Liver (tissue), 8 donors: ENCODE measurements at regions not wholly inside any gene's neighbourhood (a gene's known extent, or its start where the extent isn't known, plus 50 kb on each side); places are given as distances from the start of the nearest gene placed in this dataset.

Experiments
- DNase-seq: peaks from one replicate; pipeline ENCODE4 v3.0.0-alpha.2; 2017; ENCODE audit warnings: low spot score
- H3K27ac ChIP-seq, 2 donors: one replicate each; pipeline ENCODE4 v1.7.0; 2013; ENCODE audit warnings: inconsistent platforms in 2 of 2, low read length in 2 of 2, control low read depth in 1 of 2, low read depth in 1 of 2, mild to moderate bottlenecking in 1 of 2
- H3K27me3 ChIP-seq, 4 donors: one replicate each; pipeline versions ENCODE4 v1.6.1 to v1.7.0; 2013; ENCODE audit warnings: low read length in 3 of 4, inconsistent platforms in 1 of 4, mild to moderate bottlenecking in 1 of 4, moderate library complexity in 1 of 4; ENCODE audit not compliant: control insufficient read depth in 4 of 4, insufficient read depth in 4 of 4
- H3K36me3 ChIP-seq, 4 donors: one replicate each; pipeline versions ENCODE4 v1.6.1 to v1.7.0; 2013; ENCODE audit warnings: low read length in 3 of 4, mild to moderate bottlenecking in 3 of 4, low read depth in 1 of 4, moderate library complexity in 1 of 4; ENCODE audit not compliant: control insufficient read depth in 4 of 4, insufficient read depth in 3 of 4
- H3K4me1 ChIP-seq, 4 donors: one replicate each; pipeline versions ENCODE4 v1.6.1 to v1.7.0; 2013; ENCODE audit warnings: low read length in 3 of 4, mild to moderate bottlenecking in 3 of 4, moderate library complexity in 1 of 4; ENCODE audit not compliant: control insufficient read depth in 4 of 4, insufficient read depth in 4 of 4
- H3K4me3 ChIP-seq, 3 donors: one replicate each; pipeline versions ENCODE4 v1.6.1 to v1.7.0; 2013; ENCODE audit warnings: low read length in 3 of 3, control low read depth in 1 of 3, low read depth in 1 of 3, mild to moderate bottlenecking in 1 of 3
- H3K9ac ChIP-seq, 2 donors: one replicate each; pipeline ENCODE4 v1.7.0; 2013; ENCODE audit warnings: low read length in 2 of 2, mild to moderate bottlenecking in 2 of 2, moderate library complexity in 2 of 2, control low read depth in 1 of 2, low read depth in 1 of 2
- H3K9me3 ChIP-seq, 4 donors: one replicate each; pipeline versions ENCODE4 v1.6.1 to v1.7.0; 2013; ENCODE audit warnings: low read length in 3 of 4; ENCODE audit not compliant: control insufficient read depth in 4 of 4
- ATF3 ChIP-seq: IDR thresholded peaks from 2 replicates; pipeline ENCODE4 v1.6.1; 2016; ENCODE audit warnings: antibody characterized with exemption
- CTCF ChIP-seq: fragments of 150-350 bp; IDR thresholded peaks from 2 replicates; pipeline ENCODE4 v1.5.1; 2017; ENCODE audit warnings: improper control_type of control experiment, low read depth, low read length; ENCODE audit not compliant: missing input control
- EGR1 ChIP-seq, 2 donors: IDR thresholded peaks; 2 replicates each; pipeline ENCODE4 v1.6.1; 2016 to 2018; ENCODE audit warnings: antibody characterized with exemption in 2 of 2, low read depth in 2 of 2
- FOXA1 ChIP-seq: IDR thresholded peaks from 2 replicates; pipeline ENCODE4 v1.6.1; 2016; ENCODE audit warnings: antibody characterized with exemption
- FOXA2 ChIP-seq: IDR thresholded peaks from 2 replicates; pipeline ENCODE4 v1.6.1; 2016; ENCODE audit warnings: antibody characterized with exemption
- GABPA ChIP-seq, 2 donors: IDR thresholded peaks in 1 of 2; conservative IDR thresholded peaks in 1 of 2; 2 replicates each; pipeline ENCODE4 v1.6.1; 2016; ENCODE audit warnings: antibody characterized with exemption in 2 of 2, mild to moderate bottlenecking in 1 of 2, moderate library complexity in 1 of 2
- HNF4A ChIP-seq, 2 donors: conservative IDR thresholded peaks; 2 replicates each; pipeline ENCODE4 v1.6.1; 2016; ENCODE audit warnings: antibody characterized with exemption in 2 of 2, mild to moderate bottlenecking in 2 of 2
- HNF4G ChIP-seq: IDR thresholded peaks from 2 replicates; pipeline ENCODE4 v1.6.1; 2016; ENCODE audit warnings: antibody characterized with exemption
- JUND ChIP-seq, 2 donors: IDR thresholded peaks; 2 replicates each; pipeline ENCODE4 v1.6.1; 2016; ENCODE audit warnings: antibody characterized with exemption in 2 of 2
- NR2F2 ChIP-seq: IDR thresholded peaks from 2 replicates; pipeline ENCODE4 v1.6.1; 2016; ENCODE audit warnings: antibody characterized with exemption
- RAD21 ChIP-seq, 2 donors: IDR thresholded peaks; 2 replicates each; pipeline ENCODE4 v1.6.1; 2016; ENCODE audit warnings: antibody characterized with exemption in 2 of 2, mild to moderate bottlenecking in 2 of 2
- REST ChIP-seq: IDR thresholded peaks from 2 replicates; pipeline ENCODE4 v1.6.1; 2016; ENCODE audit warnings: antibody characterized with exemption, mild to moderate bottlenecking
- RXRA ChIP-seq, 2 donors: IDR thresholded peaks; 2 replicates each; pipeline ENCODE4 v1.6.1; 2017 to 2018; ENCODE audit warnings: antibody characterized with exemption in 2 of 2, mild to moderate bottlenecking in 1 of 2
- SP1 ChIP-seq: IDR thresholded peaks from 2 replicates; pipeline ENCODE4 v1.6.1; 2018; ENCODE audit warnings: antibody characterized with exemption, mild to moderate bottlenecking
- TAF1 ChIP-seq: conservative IDR thresholded peaks from 2 replicates; pipeline ENCODE4 v1.6.1; 2016; ENCODE audit warnings: antibody characterized with exemption, mild to moderate bottlenecking
- YY1 ChIP-seq: IDR thresholded peaks from 2 replicates; pipeline ENCODE4 v1.6.1; 2016; ENCODE audit warnings: antibody characterized with exemption, mild to moderate bottlenecking
- ZBTB33 ChIP-seq: IDR thresholded peaks from 2 replicates; pipeline ENCODE4 v1.6.1; 2016; ENCODE audit warnings: antibody characterized with exemption
- WGBS: extraction: QIAGEN DNeasy Blood & Tissue Kit; methylation state at CpG from one replicate; pipeline ENCODE4 v1.1.7; 2013; 5-methylcytosine and 5-hydroxymethylcytosine counted together
- donor health status: healthy.
- donor health status: healthy.
- donor health status: healthy.
- donor health status: healthy.
- donor health status: healthy.

- TF ChIP-seq EGR1 (IDR thresholded peaks at IDR 0.05; ENCODE audit: low read depth in 2 of 2) (no peak), FOXA2 (no peak), REST (no peak), ZBTB33 (no peak), GABPA (IDR thresholded peaks at IDR 0.05 in 1 of 2, conservative IDR thresholded peaks at IDR 0.05 in 1 of 2) (no peak), NR2F2 (no peak)
- DNase-seq: no peak
- no peak overlapping the region for H3K9ac ChIP-seq
- peaks cover 0 to 1% (median 0%) of the 10 kb centered on the region in 4 donors for H3K4me1 ChIP-seq
- H3K4me3 ChIP-seq: no peak overlapping the region
- no peaks in the 10 kb centered on the region for H3K36me3 ChIP-seq
- H3K9me3 ChIP-seq: no peaks in the 10 kb centered on the region
- H3K27ac ChIP-seq: no peak overlapping the region
- 73% methylated on average over 4 of the region's 4 CpGs for WGBS
- no peaks in the 10 kb centered on the region for H3K27me3 ChIP-seq
These were observed 517.9 kb upstream of the ITGA1 start for GRCh38 chr5:52269859-52270258.

GRCh38 chr5:52275639-52276038, 512.1 kb upstream of the ITGA1 start:
- TF ChIP-seq HNF4A (conservative IDR thresholded peaks at IDR 0.05) (no peak), ZBTB33 (no peak), FOXA1 (no peak), RXRA (IDR thresholded peaks at IDR 0.05) (no peak), EGR1 (IDR thresholded peaks at IDR 0.05; ENCODE audit: low read depth in 2 of 2) (no peak), CTCF (no peak), RAD21 (IDR thresholded peaks at IDR 0.05) (no peak), ATF3 (no peak), HNF4G (no peak), TAF1 (no peak), JUND (IDR thresholded peaks at IDR 0.05) (no peak), FOXA2 (no peak), GABPA (IDR thresholded peaks at IDR 0.05 in 1 of 2, conservative IDR thresholded peaks at IDR 0.05 in 1 of 2) (no peak), SP1 (no peak), YY1 (no peak), REST (no peak)
- no peak overlapping the region for H3K4me3 ChIP-seq

More at GRCh38 chr5:52275639-52276038, 512.1 kb upstream of the ITGA1 start:
- no peak overlapping the region for H3K27ac ChIP-seq
- no peaks in the 10 kb centered on the region for H3K9me3 ChIP-seq
- H3K9ac ChIP-seq: no peak overlapping the region
- H3K36me3 ChIP-seq: no peaks in the 10 kb centered on the region
- H3K4me1 ChIP-seq: no peaks in the 10 kb centered on the region
- H3K27me3 ChIP-seq: no peaks in the 10 kb centered on the region
- no peak for DNase-seq
